ENCODE measurements at regions not wholly inside any gene's neighbourhood (a gene's known extent, or its start where the extent isn't known, plus 50 kb on each side); places are given as distances from the start of the nearest gene placed in this dataset.

- Histone ChIP-seq H3K27ac (no peak overlapping the region), H3K36me3 (no peaks in the 10 kb centered on the region), H3K27me3 (no peaks in the 10 kb centered on the region), H3K4me3 (no peak overlapping the region), H3K9me3 (no peaks in the 10 kb centered on the region), H3K4me1 (no peaks in the 10 kb centered on the region)
- TF ChIP-seq POLR2A (IDR thresholded peaks at IDR 0.05) (no peak), CTCF (IDR thresholded peaks at IDR 0.05) (no peak), POLR2AphosphoS5 (IDR thresholded peaks at IDR 0.05) (no peak)
- intact Hi-C loops (cut with DNase I; ENCODE audit: low total_unique reads), result no loop called here
- no peak for DNase-seq (ENCODE audit: low spot score in 2 of 2)
Observed at GRCh38 chr2:49241991-49242390, 87.7 kb upstream of the FSHR start.

GRCh38 chr2:49241501-49241900 lies 87.2 kb upstream of the FSHR start:
- no peak overlapping the region for H3K4me3 ChIP-seq
- H3K27ac ChIP-seq, result no peak overlapping the region
- TF ChIP-seq CTCF (IDR thresholded peaks at IDR 0.05), result no peak
- TF ChIP-seq POLR2AphosphoS5 (IDR thresholded peaks at IDR 0.05), result no peak
- TF ChIP-seq POLR2A (IDR thresholded peaks at IDR 0.05), result no peak
- H3K9me3 ChIP-seq, result no peaks in the 10 kb centered on the region
- H3K27me3 ChIP-seq, result no peaks in the 10 kb centered on the region
- DNase-seq (ENCODE audit: low spot score in 2 of 2), result no peak
- intact Hi-C loops (cut with DNase I; ENCODE audit: low total_unique reads), result no loop called here
- no peaks in the 10 kb centered on the region for H3K4me1 ChIP-seq
- no peaks in the 10 kb centered on the region for H3K36me3 ChIP-seq

GRCh38 chr2:49240608-49241007 lies 86.3 kb upstream of the FSHR start:
- Histone ChIP-seq H3K4me1 (no peaks in the 10 kb centered on the region), H3K36me3 (no peaks in the 10 kb centered on the region), H3K27me3 (no peaks in the 10 kb centered on the region), H3K4me3 (no peak overlapping the region), H3K27ac (no peak overlapping the region), H3K9me3 (no peaks in the 10 kb centered on the region)
- no peak for TF ChIP-seq POLR2A (IDR thresholded peaks at IDR 0.05)
- TF ChIP-seq CTCF (IDR thresholded peaks at IDR 0.05), result no peak
- TF ChIP-seq POLR2AphosphoS5 (IDR thresholded peaks at IDR 0.05), result no peak
- no peak for DNase-seq (ENCODE audit: low spot score in 2 of 2)
- intact Hi-C loops (cut with DNase I; ENCODE audit: low total_unique reads), result no loop called here

- intact Hi-C loops (cut with DNase I; ENCODE audit: low total_unique reads), result no loop called here
- TF ChIP-seq POLR2A (IDR thresholded peaks at IDR 0.05) (no peak), POLR2AphosphoS5 (IDR thresholded peaks at IDR 0.05) (no peak), CTCF (IDR thresholded peaks at IDR 0.05) (no peak)
- no peak overlapping the region for H3K27ac ChIP-seq
- H3K9me3 ChIP-seq, result no peaks in the 10 kb centered on the region
- H3K4me3 ChIP-seq, result no peak overlapping the region
- H3K4me1 ChIP-seq, result no peaks in the 10 kb centered on the region
- H3K36me3 ChIP-seq, result no peaks in the 10 kb centered on the region
- H3K27me3 ChIP-seq, result no peaks in the 10 kb centered on the region
- no peak for DNase-seq (ENCODE audit: low spot score in 2 of 2)
Observed at GRCh38 chr2:49238604-49238960, 84.3 kb upstream of the FSHR start.

- H3K27ac ChIP-seq, result no peak overlapping the region
- no peak for TF ChIP-seq POLR2A (IDR thresholded peaks at IDR 0.05)
- no peak for TF ChIP-seq POLR2AphosphoS5 (IDR thresholded peaks at IDR 0.05)
- TF ChIP-seq CTCF (IDR thresholded peaks at IDR 0.05), result no peak
- peaks cover 0 to 2% of the 10 kb centered on the region in 2 donors for H3K9me3 ChIP-seq
- no peak overlapping the region for H3K4me3 ChIP-seq
- intact Hi-C loops (cut with DNase I; ENCODE audit: low total_unique reads), result no loop called here
- H3K27me3 ChIP-seq, result no peaks in the 10 kb centered on the region
- DNase-seq (ENCODE audit: low spot score in 2 of 2), result no peak
- H3K36me3 ChIP-seq, result no peaks in the 10 kb centered on the region
- H3K4me1 ChIP-seq, result no peaks in the 10 kb centered on the region
Observed at GRCh38 chr2:49237867-49238603, 83.7 kb upstream of the FSHR start.
